ENCODE measurements at regions not wholly inside any gene's neighbourhood (a gene's known extent, or its start where the extent isn't known, plus 50 kb on each side); places are given as distances from the start of the nearest gene placed in this dataset.
"Not testable (repeated sequence)": the region's sequence is repeated elsewhere in the genome, so short reads cannot be mapped to it uniquely, and the experiment has no call there.

GRCh38 chr3:190984502-190985244 is 122.2 kb upstream of the GMNC start:
- DNase-seq = no peak

GRCh38 chr3:190983875-190984274 is 121.4 kb upstream of the GMNC start:
- DNase-seq = no peak

- DNase-seq = no peak
These were observed 111.3 kb upstream of the GMNC start for GRCh38 chr3:190973771-190974170.

GRCh38 chr3:190972840-190973270 is 110.4 kb upstream of the GMNC start:
- DNase-seq = no peak

- no peak for DNase-seq
These were observed 109.7 kb upstream of the GMNC start for GRCh38 chr3:190972196-190972595.

- DNase-seq = no peak
These were observed 108.1 kb upstream of the GMNC start for GRCh38 chr3:190970560-190970959.

GRCh38 chr3:190968616-190969015 is 106.1 kb upstream of the GMNC start:
- DNase-seq = no peak

GRCh38 chr3:190964931-190965330 is 102.4 kb upstream of the GMNC start:
- DNase-seq = not testable (repeated sequence)

GRCh38 chr3:190959077-190959476 is 96.6 kb upstream of the GMNC start:
- DNase-seq = no peak

- DNase-seq = no peak
These were observed 79.3 kb upstream of the GMNC start for GRCh38 chr3:190941694-190942260.

- DNase-seq = not testable (repeated sequence)
These were observed 72.1 kb upstream of the GMNC start for GRCh38 chr3:190934616-190935015.

GRCh38 chr3:190926619-190927018 is 64.1 kb upstream of the GMNC start:
- DNase-seq = no peak

GRCh38 chr3:190912736-190913135 is 50.2 kb upstream of the GMNC start:
- DNase-seq = no peak

All from activated CD4-positive, alpha-beta T cell treated with anti-CD3 and anti-CD28 coated beads, Interleukin-2, amount 50 U/mL, for 16 hours (primary cell).